AG10803 (cell line): ENCODE measurements at regions not wholly inside any gene's neighbourhood (a gene's known extent, or its start where the extent isn't known, plus 50 kb on each side); places are given as distances from the start of the nearest gene placed in this dataset.

Experiments used
- DNase-seq: peaks from one replicate; pipeline ENCODE4 v3.0.0; 2010; ENCODE audit warnings: low read depth
- H3K4me3 ChIP-seq: 2 replicates; pipeline ENCODE4 v1.5.1; 2011; ENCODE audit warnings: mild to moderate bottlenecking, low read length, control low read depth
- TF ChIP-seq, protein P1 (sequence below): conservative IDR thresholded peaks from 2 replicates; pipeline ENCODE4 v1.5.1; 2011; ENCODE audit warnings: mild to moderate bottlenecking, low read length, control low read depth, inconsistent platforms

DNA sequence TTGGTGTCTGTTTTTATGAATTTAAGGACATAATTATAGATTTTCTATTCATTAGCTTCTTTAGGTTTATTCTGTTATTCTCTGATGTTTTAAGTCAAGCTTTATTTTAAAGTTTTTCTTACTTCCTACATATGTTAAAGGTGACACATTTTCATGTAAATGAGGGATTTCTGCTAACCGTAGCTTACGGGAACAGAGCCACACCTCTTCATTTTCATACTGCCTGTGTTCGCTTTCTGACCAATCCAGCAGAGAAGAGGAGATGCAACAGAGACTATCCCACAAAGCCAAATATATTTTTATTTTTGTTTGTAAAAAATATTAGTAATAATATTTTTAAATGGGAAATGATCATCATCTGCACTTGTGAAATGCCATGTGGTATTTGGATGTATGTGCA lies 774.1 kb downstream of the BRD1 start:
- H3K4me3 ChIP-seq: no peak overlapping the region
- no peak for DNase-seq
- TF ChIP-seq, protein P1, sequence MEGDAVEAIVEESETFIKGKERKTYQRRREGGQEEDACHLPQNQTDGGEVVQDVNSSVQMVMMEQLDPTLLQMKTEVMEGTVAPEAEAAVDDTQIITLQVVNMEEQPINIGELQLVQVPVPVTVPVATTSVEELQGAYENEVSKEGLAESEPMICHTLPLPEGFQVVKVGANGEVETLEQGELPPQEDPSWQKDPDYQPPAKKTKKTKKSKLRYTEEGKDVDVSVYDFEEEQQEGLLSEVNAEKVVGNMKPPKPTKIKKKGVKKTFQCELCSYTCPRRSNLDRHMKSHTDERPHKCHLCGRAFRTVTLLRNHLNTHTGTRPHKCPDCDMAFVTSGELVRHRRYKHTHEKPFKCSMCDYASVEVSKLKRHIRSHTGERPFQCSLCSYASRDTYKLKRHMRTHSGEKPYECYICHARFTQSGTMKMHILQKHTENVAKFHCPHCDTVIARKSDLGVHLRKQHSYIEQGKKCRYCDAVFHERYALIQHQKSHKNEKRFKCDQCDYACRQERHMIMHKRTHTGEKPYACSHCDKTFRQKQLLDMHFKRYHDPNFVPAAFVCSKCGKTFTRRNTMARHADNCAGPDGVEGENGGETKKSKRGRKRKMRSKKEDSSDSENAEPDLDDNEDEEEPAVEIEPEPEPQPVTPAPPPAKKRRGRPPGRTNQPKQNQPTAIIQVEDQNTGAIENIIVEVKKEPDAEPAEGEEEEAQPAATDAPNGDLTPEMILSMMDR: no peak

DNA sequence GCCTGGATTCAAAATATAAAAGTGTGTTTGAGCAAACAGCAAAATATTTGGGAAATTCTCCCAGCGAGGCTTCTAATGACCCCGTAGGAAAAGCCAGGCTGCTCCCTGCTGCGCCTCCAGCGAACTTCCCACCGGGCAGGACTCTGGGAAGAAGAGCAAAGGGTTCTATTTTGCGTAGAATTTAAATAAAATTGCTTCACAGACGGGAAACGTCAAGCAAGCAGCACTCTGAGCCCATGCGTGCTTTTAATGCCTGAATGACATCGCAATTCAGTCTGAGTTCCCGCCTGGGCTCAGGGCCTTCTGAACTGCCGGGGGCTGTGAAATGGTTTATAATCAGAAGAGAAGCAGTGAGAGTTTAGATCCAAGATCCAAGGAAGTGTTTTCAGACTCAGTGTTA lies 775.1 kb downstream of the BRD1 start:
- H3K4me3 ChIP-seq: no peak overlapping the region
- TF ChIP-seq, protein P1: no peak
- DNase-seq: no peak

DNA sequence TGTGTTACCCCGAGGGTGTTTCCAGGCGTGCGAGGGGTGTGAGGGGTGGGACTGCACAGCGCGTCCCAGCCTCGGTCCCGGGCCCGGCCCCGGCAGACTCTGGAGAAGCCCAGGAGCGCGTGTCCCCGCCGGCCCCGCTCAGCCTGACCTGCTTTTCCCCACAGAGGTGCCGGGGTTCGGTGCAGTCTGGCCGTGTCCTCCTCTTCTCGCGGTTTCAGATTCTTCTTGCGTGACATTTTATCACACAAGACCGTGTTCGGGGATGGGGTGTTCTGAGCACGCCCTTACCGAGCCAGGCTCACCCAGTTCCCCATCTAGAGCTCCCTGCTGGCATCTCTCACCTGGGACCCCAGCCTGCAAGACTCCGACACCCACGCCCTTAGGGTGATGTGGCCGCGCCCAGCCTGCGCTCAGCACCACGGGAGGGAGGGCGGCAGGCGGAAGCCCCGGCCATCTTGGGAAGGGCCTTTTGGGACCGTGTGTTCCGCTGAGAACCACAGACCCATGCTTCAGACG lies 775.6 kb downstream of the BRD1 start:
- H3K4me3 ChIP-seq: peak overlapping the region; percentile 41
- no peak for DNase-seq
- TF ChIP-seq, protein P1: no peak

DNA sequence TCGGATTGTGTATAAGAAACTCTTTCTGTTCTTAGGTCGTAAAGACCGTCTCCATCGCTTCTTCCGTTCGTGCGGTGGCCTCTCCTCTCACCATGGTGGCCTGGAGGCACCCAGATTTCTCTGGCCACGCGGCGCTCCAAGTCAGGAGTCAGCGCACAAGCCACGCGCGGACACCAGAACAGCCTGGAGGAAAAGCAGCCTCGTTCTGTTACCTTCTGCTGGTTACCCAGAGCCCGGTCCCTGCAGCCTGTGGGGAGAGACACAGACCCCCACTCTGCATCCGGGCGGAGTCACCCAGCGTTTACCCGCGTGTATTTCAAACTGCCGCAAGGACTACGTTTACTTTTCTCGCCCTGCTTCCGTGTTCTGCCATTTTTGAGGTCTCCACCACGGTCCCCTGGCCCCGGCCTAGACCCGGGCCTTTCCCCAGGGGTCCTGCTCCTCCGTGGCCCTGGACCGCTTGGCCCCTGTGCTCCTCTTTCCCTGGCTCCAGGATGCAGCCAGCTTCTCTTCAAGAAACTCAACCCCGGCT lies 776.1 kb downstream of the BRD1 start:
- TF ChIP-seq, protein P1: no peak
- no peak for DNase-seq
- peak overlapping the region; percentile 41; the same call in 1 of the 2 replicates for H3K4me3 ChIP-seq

DNA sequence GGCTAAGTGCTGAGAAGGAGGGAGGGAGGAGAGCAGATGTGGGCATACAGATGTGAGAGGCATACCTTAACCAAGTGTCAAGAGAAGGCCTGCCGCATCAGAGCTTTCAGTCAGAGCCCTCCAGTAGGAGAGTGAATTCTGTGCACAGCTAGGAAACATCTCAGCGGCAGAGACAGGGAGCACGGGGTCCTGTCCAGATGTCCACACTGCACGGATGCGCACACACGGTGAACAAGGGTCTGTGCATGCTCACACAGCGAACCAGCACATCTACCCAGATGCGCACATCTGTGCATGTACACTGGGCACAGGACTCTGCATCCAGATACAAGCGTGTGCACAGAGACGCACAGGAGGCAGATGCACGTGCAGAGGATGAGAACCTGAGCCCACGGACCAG lies 778.0 kb downstream of the BRD1 start:
- TF ChIP-seq, protein P1: no peak
- DNase-seq: no peak
- H3K4me3 ChIP-seq: no peak overlapping the region

DNA sequence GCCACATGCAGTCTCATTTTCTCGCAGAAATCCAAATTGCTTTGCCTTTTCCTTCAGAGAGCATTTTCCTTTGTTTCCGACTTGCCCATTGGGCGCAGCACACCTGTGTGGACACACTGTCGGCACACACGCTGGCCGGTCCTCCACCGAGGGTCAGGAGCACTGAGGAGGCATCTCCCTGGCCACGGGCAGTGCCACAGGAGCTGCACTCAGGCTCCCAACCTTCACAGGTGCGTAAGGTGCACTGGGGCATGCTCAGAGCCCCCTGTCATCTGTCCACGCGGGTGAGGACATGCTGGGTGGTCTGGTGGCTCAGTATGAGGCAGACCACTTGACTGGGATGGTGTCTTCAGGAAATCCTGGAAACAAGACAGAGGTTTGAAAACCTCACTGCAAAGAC lies 779.1 kb downstream of the BRD1 start:
- H3K4me3 ChIP-seq: no peak overlapping the region
- DNase-seq: no peak
- TF ChIP-seq, protein P1: no peak

DNA sequence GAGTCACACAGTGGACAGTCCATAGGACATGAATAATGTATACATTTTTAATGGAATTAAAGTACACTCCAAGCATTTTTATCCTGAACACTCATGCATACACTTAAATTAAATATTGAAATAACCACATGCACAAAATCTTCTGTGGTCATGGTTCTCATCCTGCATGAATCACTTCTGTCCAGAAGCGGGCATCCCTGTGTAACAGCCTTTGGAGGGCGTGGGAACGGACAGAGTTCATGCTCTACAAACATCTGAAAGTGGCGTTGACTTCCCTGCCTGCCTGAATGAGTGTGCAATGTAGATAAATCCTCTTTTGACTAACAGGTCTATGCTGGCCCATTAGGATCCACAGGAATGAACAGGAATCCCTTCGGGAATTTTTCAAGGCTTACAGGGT lies 780.2 kb downstream of the BRD1 start:
- DNase-seq: no peak
- TF ChIP-seq, protein P1: no peak
- H3K4me3 ChIP-seq: no peak overlapping the region
